GM03348 (cell line): ENCODE measurements at regions not wholly inside any gene's neighbourhood (a gene's known extent, or its start where the extent isn't known, plus 50 kb on each side); places are given as distances from the start of the nearest gene placed in this dataset.

ENCODE experiments used
- DNase-seq: peaks from one replicate; pipeline ENCODE4 v3.0.0; 2012; ENCODE audit warnings: low spot score

GRCh38 chr13:97797553-97797952, 155.9 kb upstream of the IPO5 start:
- DNase-seq, result no peak

DNA sequence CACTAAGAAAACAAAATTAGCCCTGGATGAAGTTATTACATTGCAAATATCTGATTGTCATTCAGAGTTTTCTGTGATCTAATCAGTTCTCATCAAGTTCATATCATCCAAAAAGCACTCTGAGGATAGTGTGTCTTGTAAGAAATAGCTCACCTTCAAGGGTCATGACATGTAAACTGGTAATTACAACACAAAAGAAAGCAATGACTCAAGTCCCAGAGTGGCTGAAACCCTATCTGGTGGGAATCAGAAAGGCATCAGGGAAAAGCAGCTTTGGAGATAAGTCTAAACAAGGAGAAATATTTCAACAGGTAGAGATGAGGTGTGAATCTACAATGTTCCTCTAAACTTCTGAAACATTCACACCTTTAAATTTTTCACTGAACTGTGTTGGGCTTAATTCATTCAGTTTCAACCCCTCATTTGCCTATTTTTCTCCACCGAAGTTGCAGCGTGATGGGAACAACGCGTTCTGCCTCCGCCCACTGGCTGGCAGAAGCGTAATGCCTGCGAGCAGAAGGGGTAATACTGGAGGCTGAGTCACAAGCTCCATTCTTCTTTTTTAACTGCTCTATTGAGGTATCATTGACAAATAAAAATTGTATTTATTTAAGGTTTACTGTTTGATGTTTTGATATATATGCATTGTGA, 155.2 kb upstream of the IPO5 start:
- no peak for DNase-seq

GRCh38 chr13:97798836-97799235, 154.6 kb upstream of the IPO5 start:
- no peak for DNase-seq

GRCh38 chr13:97802213-97802612, 151.3 kb upstream of the IPO5 start:
- no peak for DNase-seq

GRCh38 chr13:97809576-97809975, 143.9 kb upstream of the IPO5 start:
- no peak for DNase-seq

GRCh38 chr13:97810152-97810551, 143.3 kb upstream of the IPO5 start:
- DNase-seq, result peak; percentile 36

- DNase-seq, result no peak
Measured at GRCh38 chr13:97822377-97822776, 131.1 kb upstream of the IPO5 start.

- DNase-seq, result no peak
Measured at GRCh38 chr13:97826421-97827012, 127.0 kb upstream of the IPO5 start.

GRCh38 chr13:97834250-97834649, 119.2 kb upstream of the IPO5 start:
- no peak for DNase-seq

GRCh38 chr13:97843189-97843588, 110.3 kb upstream of the IPO5 start:
- no peak for DNase-seq

DNA sequence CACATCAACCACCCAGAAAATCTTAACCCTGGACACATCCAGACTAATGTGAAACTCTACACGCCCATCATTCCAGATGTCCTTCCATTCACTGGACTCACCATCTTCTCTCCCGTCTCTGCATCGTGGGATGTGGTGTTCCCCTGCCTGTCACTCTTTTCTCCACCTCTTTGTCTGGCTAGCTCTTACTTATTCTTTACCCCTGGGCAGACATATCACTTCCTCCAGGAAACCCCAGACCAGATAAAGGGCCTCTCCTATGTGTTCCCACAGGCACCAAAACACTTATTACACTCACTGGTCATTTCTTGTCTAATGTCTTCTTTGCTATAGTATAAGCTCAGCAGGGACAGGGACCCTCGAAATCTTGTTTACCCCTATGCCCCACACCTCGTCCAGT, 109.3 kb upstream of the IPO5 start:
- DNase-seq, result no peak

DNA sequence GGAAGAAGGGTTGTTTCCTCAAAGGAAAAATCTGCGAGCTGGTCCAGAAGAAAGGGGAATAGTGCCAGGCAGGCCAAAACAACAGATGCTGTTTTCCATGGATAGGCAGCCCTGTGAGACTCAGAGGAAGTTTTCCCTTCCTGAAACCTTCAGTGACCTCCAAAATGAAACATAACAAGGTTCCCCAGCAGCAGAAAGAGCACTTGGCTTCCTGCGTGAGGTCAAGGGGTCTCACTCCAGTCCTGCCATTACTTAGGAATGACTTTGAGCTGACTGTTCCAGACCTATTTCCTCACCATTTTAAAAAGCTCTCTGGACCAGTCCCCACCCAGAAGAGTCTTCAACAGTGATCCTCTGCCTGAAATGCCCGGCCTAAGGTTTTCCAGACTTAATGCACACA, 104.6 kb upstream of the IPO5 start:
- no peak for DNase-seq

DNA sequence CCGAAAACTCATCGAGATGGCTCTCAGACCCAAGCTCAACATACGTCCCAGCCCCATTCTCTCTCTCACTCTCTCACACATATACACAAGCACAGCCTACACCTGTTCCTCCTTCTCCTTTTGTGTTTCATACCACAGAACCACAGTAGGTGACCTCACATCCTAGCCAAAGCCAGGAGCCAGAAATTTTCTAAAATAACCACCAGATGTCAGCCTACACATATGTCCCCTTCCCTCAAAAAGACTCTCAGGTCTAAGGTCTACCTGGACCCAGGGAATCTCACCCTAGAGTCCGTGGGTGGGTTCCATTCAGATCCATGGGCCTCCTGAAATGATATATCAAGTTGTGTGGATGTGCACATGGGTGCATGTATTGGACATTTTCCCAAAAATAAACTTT, 104.2 kb upstream of the IPO5 start:
- peak; percentile 21 for DNase-seq

DNA sequence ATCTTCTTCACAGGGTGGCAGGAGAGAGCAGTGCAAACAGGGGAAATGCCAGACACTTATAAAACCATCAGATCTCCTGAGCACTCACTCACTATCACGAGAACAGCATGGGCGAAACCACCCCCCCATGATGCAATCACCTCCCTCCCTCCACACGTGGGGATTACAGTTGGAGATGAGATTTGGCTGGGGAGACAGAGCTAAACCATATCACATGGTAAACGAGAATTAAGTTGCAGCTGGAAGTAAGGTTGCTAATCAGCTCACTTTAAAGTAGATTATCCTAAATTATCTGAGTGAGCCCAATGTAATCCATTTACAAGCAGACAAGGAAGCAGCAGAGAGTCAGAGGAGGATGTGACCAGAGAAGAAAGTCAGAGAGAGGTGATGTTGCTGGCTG, 102.2 kb upstream of the IPO5 start:
- DNase-seq, result no peak

- DNase-seq, result no peak
Measured at GRCh38 chr13:97852181-97852874, 101.1 kb upstream of the IPO5 start.

GRCh38 chr13:97853550-97853949, 99.9 kb upstream of the IPO5 start:
- peak; percentile 47 for DNase-seq

- peak; percentile 83 for DNase-seq
Measured at GRCh38 chr13:97855570-97856303, 97.7 kb upstream of the IPO5 start.

DNA sequence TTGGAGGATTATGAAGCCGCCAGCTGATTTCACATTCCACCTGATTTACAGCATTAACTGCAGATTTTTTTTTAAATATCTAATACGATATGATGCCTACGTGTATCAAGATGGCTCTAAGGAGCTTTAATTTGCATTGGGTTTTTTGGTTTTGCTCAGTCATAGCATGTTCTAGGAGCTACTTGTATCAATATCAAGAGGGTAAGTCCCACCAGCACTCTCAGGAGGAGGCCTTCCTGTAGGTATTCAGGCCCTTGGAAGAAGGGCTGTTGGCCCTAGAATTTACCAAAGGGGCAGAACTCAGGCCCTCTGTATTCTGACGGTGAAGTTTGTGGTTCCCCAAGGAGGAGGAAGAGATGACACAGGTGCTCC, 97.2 kb upstream of the IPO5 start:
- DNase-seq, result no peak

DNA sequence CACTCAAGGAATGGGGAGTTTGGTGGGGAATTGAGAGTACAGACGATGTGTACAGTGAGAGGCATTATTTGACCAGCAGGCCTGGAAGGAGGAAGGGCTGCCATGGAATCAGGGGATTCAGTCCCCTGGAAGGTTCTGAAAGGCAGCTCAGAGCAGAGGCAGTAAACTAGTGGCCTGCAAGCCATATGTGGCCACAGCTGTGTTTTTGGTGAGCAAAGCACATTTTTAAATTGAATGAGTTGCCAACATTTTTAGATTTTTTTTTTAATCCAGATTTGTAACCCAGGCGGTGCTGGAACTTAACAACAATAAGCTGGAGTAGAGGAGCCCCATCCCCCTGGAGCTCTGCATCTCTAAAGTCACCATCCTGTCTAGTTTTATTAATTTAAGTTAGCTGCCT, 95.3 kb upstream of the IPO5 start:
- DNase-seq, result peak; percentile 19

GRCh38 chr13:97866346-97866745, 87.1 kb upstream of the IPO5 start:
- DNase-seq, result no peak

DNA sequence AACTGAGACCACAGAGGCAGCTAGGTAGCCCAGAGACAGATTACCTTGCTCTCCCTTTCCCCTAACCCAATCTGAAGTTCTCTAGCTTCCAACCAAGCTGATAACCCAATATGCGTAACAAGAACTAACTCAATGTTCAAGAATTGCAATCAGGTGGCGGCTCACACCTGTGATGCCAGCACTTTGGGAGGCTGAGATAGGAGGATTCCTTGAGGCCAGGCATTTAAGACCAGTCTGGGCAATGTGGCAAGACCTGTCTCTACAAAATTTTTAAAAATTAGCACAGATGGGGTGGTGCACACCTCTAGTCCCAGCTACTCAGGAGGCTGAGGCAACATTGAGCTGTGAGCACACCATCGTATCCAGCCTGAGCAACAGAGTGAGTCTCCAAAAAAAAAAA, 86.7 kb upstream of the IPO5 start:
- DNase-seq, result no peak

DNA sequence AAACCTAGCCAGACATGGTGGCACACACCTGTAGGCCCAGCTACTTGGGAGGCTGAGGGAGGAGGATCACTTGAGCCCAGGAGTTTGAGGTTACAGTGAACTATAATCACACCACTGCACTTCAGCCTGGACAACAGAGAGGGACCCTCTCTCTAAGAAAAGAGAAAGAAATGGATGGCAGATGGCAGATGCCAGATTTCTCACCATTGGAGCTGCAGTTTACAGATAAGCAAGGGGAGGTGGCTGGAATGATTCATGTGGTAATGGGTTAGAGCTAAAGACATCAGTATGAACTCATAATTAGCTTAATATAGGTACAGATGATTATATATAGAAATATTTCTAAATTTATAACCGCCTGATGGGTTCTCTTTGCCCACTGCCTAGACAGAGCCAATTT, 80.1 kb upstream of the IPO5 start:
- DNase-seq, result no peak

DNA sequence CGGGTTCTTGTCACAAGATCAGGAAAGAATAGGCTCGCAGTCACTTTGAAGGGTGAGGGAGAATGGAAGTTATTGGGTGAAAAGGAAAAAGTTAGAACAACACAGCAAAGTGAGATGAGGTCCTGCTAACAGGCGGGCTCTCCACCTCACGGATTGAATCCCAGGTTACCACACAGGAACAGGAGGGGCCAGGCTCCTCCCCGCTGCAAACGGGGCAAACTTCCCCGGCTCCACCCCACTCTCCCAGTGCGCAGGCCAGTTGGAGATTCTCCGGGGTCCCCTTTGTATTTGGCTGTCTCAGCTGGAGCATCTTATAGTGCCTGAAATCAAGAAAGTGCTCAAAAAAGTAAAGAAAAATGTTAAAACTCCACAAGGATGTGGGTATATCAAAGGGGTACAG, 78.3 kb upstream of the IPO5 start:
- no peak for DNase-seq
